Panc1 (cell line): ENCODE measurements at regions not wholly inside any gene's neighbourhood (a gene's known extent, or its start where the extent isn't known, plus 50 kb on each side); places are given as distances from the start of the nearest gene placed in this dataset.

Experiments used
- CTCF ChIP-seq: fragments of 450-650 bp; IDR thresholded peaks from 2 replicates; pipeline ENCODE4 v1.5.1; 2017; ENCODE audit warnings: mild to moderate bottlenecking
- POLR2AphosphoS5 ChIP-seq: IDR thresholded peaks from 2 replicates; pipeline ENCODE4 v1.6.1; 2012; ENCODE audit warnings: mild to moderate bottlenecking, low read depth, low read length, moderate library complexity
- REST ChIP-seq, 2 experiments: IDR thresholded peaks; 2 replicates each; pipeline ENCODE4 v1.6.1; 2011 to 2012; ENCODE audit warnings: low read depth in 2 of 2, control low read depth in 1 of 2, low read length in 1 of 2, mild to moderate bottlenecking in 1 of 2, moderate library complexity in 1 of 2; ENCODE audit not compliant: insufficient read depth in 1 of 2
- SIN3A ChIP-seq: IDR thresholded peaks from 2 replicates; pipeline ENCODE4 v1.6.1; 2012; ENCODE audit warnings: low read depth, mild to moderate bottlenecking, low read length, moderate library complexity, borderline replicate concordance; ENCODE audit not compliant: insufficient read depth
- TCF7L2 ChIP-seq: IDR thresholded peaks from 2 replicates; pipeline ENCODE4 v1.6.1; 2011; ENCODE audit warnings: mild to moderate bottlenecking, low read depth, low read length, inconsistent platforms

GRCh38 chr14:104512771-104513640 is 66.6 kb upstream of the C14orf180 start:
- TF ChIP-seq CTCF, result no peak
- TF ChIP-seq POLR2AphosphoS5, result no peak
- TF ChIP-seq REST (IDR thresholded peaks at IDR 0.05; ENCODE audit: insufficient read depth in 1 of 2, low read depth in 2 of 2, low read length in 1 of 2), result no peak
- no peak for TF ChIP-seq SIN3A
- no peak for TF ChIP-seq TCF7L2
